ENCODE measurements at regions not wholly inside any gene's neighbourhood (a gene's known extent, or its start where the extent isn't known, plus 50 kb on each side); places are given as distances from the start of the nearest gene placed in this dataset.

GRCh38 chr1:39116860-39117728, 87.4 kb upstream of the MACF1 start:
- POLR2A ChIA-PET: interaction anchor here (0.6 to 2.0 kb wide), 9 partner anchors 9 to 1087 kb away, joined by 3 to 10 read pairs (median 4); no protein-coding TSS in a partner anchor
- H3K9me1 ChIP-seq (ENCODE audit: control insufficient read depth, insufficient read depth, low read length): no peaks in the 10 kb centered on the region
- ATAC-seq: peak; percentile 81
- H3K36me3 ChIP-seq (ENCODE audit: control insufficient read depth, insufficient read depth, low read length): no peaks in the 10 kb centered on the region
- no peak overlapping the region; the same call in 2 of the 3 replicates for H3K27ac ChIP-seq (ENCODE audit: extremely low read depth, low read depth, low read length)
- peak overlapping the region; percentile 64 for H3K4me2 ChIP-seq (ENCODE audit: insufficient read depth, low read length)
- H3K79me2 ChIP-seq (ENCODE audit: control insufficient read depth, insufficient read depth, low read length): peaks cover 35% of the 10 kb centered on the region
- in situ Hi-C loops (cut with MboI): no loop called here
- intact Hi-C loops (cut with micrococcal nuclease): no loop called here
- H3K27me3 ChIP-seq (ENCODE audit: control insufficient read depth in 2 of 2, insufficient read depth in 2 of 2, low read length in 2 of 2): no peaks in the 10 kb centered on the region
- 0 out of 2 replicates have a peak, but pooled peaks cover 3% of the 10 kb centered on the region for H4K20me1 ChIP-seq (replicated peaks; ENCODE audit: control insufficient read depth, insufficient read depth, low read length)
- CTCF ChIA-PET (ENCODE audit: low intra/inter-chr PET ratio): no interaction called here
- FAIRE-seq: peak; percentile 78
- WGBS (ENCODE audit: insufficient coverage, low coverage, missing lambda C conversion rate): 5% methylated on average over 3 of the region's 3 CpGs
- DNase-seq (ENCODE audit: extremely low read depth in 1 of 4, low spot score in 3 of 4): peak; percentile 48 to 73 (median 62)
- no TSS peak for BruUV-seq (replicated peaks)
- no peak overlapping the region for H3K9ac ChIP-seq (ENCODE audit: insufficient read depth in 1 of 2, low read depth in 2 of 2, low read length in 2 of 2)
- no peak overlapping the region; the same call in 1 of the 2 replicates for H2AFZ ChIP-seq (ENCODE audit: low read depth, low read length)
- no peaks in the 10 kb centered on the region for H3K9me3 ChIP-seq (replicated peaks; ENCODE audit: control insufficient read depth, insufficient read depth, low read depth, low read length)
- peaks cover 26 to 42% of the 10 kb centered on the region in 2 experiments for H3K4me1 ChIP-seq (replicated peaks in 1 of 2; ENCODE audit: control insufficient read depth in 2 of 2, insufficient read depth in 2 of 2, low read length in 2 of 2)
- H3K4me3 ChIP-seq: no peak overlapping the region
- no peak for TF ChIP-seq ZNF76 (CRISPR knock-in tag; IDR thresholded peaks at IDR 0.05; ENCODE audit: borderline replicate concordance)
- TF ChIP-seq C11orf30 (IDR thresholded peaks at IDR 0.05; ENCODE audit: low read depth): no peak
- no peak for TF ChIP-seq WHSC1 (IDR thresholded peaks at IDR 0.05; ENCODE audit: low read length)
- no peak for TF ChIP-seq RBBP5 (IDR thresholded peaks at IDR 0.05; ENCODE audit: borderline replicate concordance, insufficient read depth, low read length, poor library complexity, severe bottlenecking)
- no peak for TF ChIP-seq NUFIP1 (IDR thresholded peaks at IDR 0.05; ENCODE audit: partially characterized antibody)
- no peak for TF ChIP-seq POLR2B (IDR thresholded peaks at IDR 0.05; ENCODE audit: low read depth, partially characterized antibody)
- peak in 1 of 2 experiments; percentile 34; a peak in 1 of 4 replicates for TF ChIP-seq KDM1A (IDR thresholded peaks at IDR 0.05)
- no peak for TF ChIP-seq ETV5 (CRISPR knock-in tag; IDR thresholded peaks at IDR 0.05; ENCODE audit: low read depth)
- TF ChIP-seq RHOXF2B (CRISPR knock-in tag; conservative IDR thresholded peaks at IDR 0.05): no peak
- no peak for TF ChIP-seq ELK3 (CRISPR knock-in tag; IDR thresholded peaks at IDR 0.05)
- no peak for TF ChIP-seq HMG20A (CRISPR knock-in tag; conservative IDR thresholded peaks at IDR 0.05)
- TF ChIP-seq PTTG1 (tag; IDR thresholded peaks at IDR 0.05; ENCODE audit: low read depth): no peak
- no peak for TF ChIP-seq HOMEZ (CRISPR knock-in tag; IDR thresholded peaks at IDR 0.05)
- no peak for TF ChIP-seq RBM14 (IDR thresholded peaks at IDR 0.05; ENCODE audit: borderline replicate concordance, insufficient read depth, low read depth, low read length)
- no peak for TF ChIP-seq SMARCA5 (IDR thresholded peaks at IDR 0.05)
- TF ChIP-seq ZNF695 (CRISPR knock-in tag; IDR thresholded peaks at IDR 0.05): no peak
- no peak for TF ChIP-seq ZNF140 (CRISPR knock-in tag; IDR thresholded peaks at IDR 0.05)
- no peak for TF ChIP-seq ASH1L (IDR thresholded peaks at IDR 0.05; ENCODE audit: borderline replicate concordance, low read depth, partially characterized antibody)
- TF ChIP-seq E2F4 (CRISPR knock-in tag; IDR thresholded peaks at IDR 0.05; ENCODE audit: low read depth): no peak
- TF ChIP-seq NFIC (IDR thresholded peaks at IDR 0.05): no peak; the same call in 1 of the 2 replicates
